ENCODE measurements at regions not wholly inside any gene's neighbourhood (a gene's known extent, or its start where the extent isn't known, plus 50 kb on each side); places are given as distances from the start of the nearest gene placed in this dataset.
A peak's percentile ranks its signal among the peaks of the same experiment; 100 is the strongest.
"Not testable (repeated sequence)": the region's sequence is repeated elsewhere in the genome, so short reads cannot be mapped to it uniquely, and the experiment has no call there.

DNA sequence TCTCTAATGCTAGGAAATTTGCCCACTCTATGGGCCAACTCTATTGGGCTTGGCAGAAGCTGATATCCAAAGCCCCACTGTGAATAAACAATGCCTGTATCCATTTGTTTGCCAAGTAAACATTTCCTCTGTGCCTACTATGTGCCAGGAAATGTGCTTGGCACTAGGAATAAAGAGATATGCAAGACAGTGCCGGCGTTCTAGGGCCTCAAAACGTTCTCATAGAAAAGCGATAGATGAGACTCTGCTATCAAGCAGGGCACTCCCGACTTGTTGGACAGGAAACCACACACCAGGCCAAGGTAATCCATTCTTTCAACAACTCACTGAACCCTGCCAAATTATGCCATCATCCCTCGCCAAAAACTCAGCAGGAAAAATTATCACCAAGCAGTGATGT lies 196.7 kb downstream of the IPMK start:
- no peak for DNase-seq (ENCODE audit: low spot score in 2 of 2)
- no peak for FAIRE-seq

DNA sequence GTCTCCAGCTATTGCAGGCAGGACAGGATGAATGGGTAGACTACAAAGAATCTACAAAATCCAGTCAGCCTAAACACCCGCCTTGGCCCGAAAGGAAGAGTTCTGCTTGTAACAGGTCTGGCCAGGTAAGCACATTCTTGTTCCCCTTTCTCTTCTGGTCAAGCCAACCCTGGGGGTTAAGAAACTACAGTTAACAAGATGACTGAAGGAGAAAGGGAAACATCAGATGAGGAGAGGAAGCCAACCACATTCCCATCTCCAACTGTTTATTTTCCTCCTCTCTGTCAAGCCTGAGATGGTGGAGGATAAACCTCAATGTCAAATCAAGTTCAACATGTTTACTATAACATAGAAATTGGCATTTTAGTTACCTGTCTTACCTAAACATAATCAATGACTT lies 198.9 kb downstream of the IPMK start:
- no peak for FAIRE-seq
- no peak for DNase-seq (ENCODE audit: low spot score in 2 of 2)

DNA sequence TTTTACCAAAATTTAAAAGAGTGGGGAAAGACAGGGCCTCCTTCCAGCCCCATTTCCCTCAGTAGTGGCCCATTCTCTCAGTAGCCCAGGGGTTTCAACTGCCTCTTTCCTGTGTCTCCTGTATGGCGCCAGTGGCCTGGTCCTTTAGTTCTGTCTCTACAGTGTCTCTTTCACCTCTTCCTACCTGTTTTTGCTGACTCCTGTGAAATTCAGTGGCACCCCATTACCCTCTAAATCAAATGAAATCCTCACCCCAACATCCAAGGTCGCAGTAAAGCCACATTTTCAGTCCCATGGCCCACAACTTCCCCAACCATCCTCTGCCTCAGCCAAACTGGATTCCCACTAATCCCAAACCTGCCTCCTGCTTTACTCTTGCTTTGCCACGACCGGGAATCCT lies 200.7 kb downstream of the IPMK start:
- no peak for DNase-seq (ENCODE audit: low spot score in 2 of 2)
- FAIRE-seq = no peak

DNA sequence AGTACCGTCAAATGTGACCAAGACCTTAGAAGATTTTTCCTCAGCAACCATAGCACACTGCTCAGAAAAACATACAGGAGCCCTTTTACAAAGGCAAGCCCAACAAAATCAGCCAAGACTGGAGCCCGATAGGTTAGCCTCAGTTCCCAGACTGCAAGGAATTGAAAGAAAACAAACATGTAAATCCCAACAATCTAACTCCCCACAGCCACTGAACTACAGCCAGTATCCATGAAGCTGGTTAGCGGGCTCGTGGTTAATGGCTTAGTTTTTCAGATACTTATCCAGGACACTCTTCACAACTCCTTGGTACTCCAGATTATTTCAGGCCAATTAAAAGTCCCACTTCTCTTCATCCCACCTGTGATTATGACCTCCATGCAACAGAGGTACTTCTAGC lies 201.6 kb downstream of the IPMK start:
- no peak for FAIRE-seq

DNA sequence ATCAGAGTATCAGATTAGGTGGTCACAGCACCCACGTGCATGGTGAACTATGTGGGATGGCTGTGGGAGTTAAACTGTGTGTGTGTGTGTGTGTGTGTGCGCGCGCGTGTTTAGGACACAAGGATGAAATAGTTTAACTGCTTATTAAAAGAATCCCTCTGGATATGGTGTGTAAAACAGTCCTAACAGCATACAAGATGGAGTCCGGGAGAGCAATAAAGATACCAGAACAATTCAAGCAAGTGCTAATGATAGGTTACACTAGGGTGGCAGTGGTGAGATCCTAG lies 202.2 kb downstream of the IPMK start:
- no peak for DNase-seq (ENCODE audit: low spot score in 2 of 2)
- no peak for FAIRE-seq

More for the DNA sequence above, 201.6 kb downstream of the IPMK start:
- DNase-seq (ENCODE audit: low spot score in 2 of 2) = no peak

DNA sequence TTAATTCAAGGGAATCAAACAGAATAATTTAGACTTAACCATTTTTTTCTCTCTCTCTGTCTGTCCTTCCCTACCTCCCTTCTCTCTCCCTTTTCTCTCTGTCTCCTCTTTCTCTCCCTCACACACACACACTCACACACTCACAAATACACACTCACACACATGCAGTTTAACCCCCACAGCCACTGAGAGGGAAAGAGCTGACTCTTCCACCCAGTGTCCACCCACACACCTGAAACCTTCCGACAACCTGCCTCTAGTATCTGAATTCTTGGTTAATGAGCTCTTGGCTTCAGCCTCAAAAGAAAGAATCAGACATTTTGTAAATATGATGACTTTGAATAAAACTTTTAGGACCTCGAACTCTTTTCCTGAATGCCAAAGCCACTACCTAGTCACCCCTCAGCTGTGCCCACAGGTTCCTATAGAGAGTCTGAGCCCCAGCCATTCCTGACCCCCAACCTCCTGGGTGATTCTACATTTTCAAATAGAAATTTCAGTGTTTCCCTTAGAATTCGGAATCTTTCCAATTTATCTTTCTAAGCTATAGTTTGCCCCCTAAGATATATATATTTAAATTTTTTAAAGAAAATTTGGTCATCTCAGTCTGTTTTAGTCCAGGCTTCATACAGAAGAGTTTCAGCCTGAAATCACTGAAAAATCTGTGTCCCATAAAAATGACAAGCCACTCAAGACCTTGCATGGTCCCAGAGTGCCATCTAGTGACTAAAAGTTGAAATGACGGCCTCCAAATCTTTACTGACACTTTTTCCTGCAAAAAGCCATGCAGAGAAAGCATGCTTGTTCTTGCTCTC lies 202.8 kb downstream of the IPMK start:
- DNase-seq (ENCODE audit: low spot score in 2 of 2) (peak; percentile 18 to 32), FAIRE-seq (peak; percentile 82)

DNA sequence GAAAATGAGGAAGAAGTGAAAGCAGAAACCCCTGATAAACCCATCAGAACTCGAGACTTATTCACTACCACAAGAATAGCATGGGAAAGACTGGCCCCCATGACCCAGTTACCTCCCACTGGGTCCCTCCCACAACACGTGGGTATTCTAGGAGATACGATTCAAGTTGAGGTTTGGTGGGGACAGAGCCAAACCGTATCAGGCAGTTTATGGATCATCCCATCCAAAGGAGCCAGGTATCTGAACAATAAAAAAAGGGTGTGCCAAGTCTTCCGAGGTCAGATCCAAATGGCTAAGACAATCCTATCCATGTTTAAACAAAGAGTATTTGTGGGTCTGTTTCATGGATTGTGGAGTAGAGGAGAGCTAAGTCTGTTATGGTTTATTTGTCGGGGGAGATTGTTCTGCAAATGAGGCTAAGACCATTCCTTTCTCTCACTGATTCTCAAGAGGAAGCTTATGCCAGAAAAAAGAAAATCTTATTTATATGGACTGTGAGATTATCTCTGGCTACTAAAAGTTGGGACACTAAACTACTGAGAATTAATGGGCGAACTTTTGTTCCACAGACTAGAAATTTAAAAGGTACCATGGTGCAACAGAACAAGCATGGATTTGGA lies 203.7 kb downstream of the IPMK start:
- no peak for DNase-seq (ENCODE audit: low spot score in 2 of 2)
- no peak for FAIRE-seq

DNA sequence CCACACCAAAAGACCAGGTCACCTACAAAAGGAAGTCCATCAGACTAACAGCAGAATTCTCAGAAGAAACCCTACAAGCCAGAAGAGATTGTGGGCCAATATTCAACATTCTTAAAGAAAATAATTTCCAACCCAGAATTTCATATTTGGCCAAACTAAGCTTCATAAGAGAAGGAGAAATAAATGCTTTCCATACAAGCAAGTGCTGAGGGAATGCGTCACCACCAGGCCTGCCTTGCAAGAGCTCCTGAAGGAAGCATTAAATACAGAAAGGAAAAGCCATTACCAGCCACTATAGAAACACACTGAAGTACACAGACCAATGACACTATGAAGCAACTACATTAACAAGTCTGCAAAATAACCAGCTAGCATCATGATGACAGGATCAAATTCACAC lies 209.0 kb downstream of the IPMK start:
- not testable (repeated sequence) for FAIRE-seq

DNA sequence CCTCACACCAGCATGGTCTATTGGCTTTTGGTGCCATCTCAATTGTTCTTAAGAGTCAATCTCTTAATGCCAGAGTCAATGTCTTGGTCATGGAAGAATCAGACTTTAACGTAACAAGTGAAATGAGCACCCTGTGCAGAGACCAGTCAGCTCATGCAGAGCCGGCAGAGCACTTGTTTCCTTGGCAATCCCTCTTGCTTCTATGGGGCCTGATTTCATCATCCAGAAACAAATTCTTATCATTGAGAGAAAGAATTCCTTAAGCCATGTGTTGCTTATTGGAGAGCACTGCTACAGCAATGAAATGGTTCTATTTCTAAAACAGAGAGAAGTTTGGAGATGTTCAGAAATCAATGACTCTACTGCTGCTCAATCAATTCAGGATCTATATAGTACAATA lies 212.8 kb downstream of the IPMK start:
- FAIRE-seq = no peak

More for the DNA sequence above, 209.0 kb downstream of the IPMK start:
- DNase-seq (ENCODE audit: low spot score in 2 of 2) = not testable (repeated sequence)

DNA sequence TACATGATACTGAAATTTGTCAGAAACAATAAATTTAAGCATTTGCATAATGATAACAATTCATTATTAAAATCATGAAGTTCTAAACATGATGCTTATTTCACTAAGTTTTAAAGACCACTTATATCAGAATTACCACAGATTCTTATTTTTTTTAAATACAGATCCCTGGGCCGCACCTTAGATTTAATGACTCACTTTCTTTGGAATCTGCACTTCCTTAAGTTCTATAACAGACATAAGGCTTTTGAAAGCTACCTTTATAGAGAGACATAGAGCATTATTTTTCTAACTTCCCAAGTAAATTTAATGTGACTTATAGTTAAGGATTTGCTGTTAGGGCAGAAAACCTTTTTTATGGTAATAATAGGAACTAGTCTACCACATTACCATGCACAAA lies 214.9 kb downstream of the IPMK start:
- DNase-seq (ENCODE audit: low spot score in 2 of 2) = no peak
- FAIRE-seq = no peak

More for the DNA sequence above, 212.8 kb downstream of the IPMK start:
- no peak for DNase-seq (ENCODE audit: low spot score in 2 of 2)

DNA sequence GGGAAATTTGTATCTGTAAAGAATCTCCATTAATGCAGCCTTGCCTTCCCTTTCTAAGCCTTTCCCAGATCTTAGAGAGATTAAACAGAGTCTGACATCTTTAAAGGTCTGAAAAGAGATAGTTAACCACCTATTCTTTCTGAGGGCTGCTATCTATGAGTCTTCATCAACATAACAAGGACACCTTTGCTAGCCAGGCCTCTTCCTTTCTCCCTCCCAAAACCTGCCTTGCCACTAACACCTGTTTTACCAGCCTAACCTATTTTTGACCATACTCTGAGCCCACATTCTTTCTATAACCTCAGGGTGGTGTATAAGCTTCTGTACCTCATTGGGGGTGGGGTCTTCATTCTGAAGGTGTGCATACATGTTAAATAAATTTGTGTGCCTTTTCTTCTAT lies 217.1 kb downstream of the IPMK start:
- DNase-seq (ENCODE audit: low spot score in 2 of 2) (no peak), FAIRE-seq (no peak)

DNA sequence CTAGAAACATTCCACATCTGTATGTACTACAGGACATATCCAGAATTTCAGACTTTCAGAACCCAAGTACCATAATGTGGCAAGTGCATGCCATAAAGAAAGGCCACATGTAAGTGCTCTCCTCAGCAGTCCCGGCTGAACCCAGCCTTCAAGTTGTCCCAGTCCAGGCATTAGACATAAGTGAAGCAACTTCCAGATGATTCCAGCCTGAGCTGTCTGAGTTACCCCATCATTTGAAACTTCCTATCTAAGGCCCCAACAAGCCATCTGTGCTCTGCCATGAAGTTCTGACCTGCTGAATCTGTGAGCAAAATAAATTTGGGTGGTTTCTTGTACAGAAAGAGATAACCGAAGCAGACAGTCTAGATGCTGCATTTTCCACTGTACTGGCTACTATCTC lies 218.8 kb downstream of the IPMK start:
- no peak for DNase-seq (ENCODE audit: low spot score in 2 of 2)
- no peak for FAIRE-seq

DNA sequence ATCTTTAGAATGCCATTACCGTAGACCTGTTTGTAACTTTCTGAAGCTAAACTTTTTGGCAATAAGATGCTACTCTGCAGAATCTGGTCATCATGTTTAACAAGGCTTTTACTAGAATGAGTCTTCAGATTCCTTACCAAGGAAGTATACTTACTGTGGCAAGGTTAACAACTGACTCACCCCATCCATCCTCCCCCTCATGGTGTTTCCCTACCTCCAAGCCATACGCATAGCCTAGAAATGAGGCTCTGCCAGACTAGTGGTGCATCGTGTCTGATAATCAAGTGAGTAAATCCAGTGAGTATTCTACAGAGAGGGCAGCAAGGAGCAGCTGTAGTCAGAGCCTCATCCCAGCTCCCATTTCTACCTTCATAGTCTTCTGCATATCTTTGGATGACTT lies 223.6 kb downstream of the IPMK start:
- FAIRE-seq = no peak
- no peak for DNase-seq (ENCODE audit: low spot score in 2 of 2)

DNA sequence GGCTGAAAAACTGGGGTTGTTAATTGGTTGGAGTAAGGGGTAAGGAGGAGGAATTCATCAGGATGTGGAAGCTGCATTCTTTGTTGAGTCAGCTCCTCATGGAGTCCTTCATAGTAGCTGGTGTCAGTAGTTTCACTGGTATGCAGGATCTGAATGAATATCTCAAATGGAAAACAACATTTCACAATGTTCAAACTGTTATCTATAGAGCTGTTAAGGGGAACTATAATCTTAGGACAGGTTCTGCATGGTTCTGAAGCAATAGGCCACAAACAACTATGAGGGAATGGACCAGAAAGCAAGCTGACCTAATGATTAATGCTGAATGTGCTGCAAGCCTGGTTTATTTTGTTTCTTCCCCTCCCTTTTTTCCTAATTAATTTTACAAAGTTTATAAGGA lies 225.8 kb downstream of the IPMK start:
- FAIRE-seq = no peak
- DNase-seq (ENCODE audit: low spot score in 2 of 2) = no peak

DNA sequence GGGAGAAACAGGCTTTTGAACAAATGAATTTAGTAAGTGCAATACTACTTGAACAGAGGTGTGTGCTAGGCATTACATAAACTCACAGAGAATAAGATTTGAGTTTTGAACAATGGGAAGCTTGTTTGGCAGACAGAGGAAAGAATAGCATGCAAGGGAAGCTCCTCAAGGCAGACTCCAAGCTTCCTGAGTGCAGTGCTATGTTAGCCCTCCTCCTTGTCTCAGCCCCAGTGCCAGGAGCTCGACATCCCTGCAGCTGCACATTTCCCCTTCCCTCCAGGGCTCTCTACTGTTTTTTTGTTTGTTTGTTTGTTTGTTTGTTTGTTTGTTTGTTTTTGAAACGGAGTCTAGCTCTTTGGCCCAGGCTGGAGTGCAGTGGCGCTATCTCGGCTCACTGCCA lies 237.5 kb downstream of the IPMK start:
- DNase-seq (ENCODE audit: low spot score in 2 of 2) (no peak), FAIRE-seq (no peak)

DNA sequence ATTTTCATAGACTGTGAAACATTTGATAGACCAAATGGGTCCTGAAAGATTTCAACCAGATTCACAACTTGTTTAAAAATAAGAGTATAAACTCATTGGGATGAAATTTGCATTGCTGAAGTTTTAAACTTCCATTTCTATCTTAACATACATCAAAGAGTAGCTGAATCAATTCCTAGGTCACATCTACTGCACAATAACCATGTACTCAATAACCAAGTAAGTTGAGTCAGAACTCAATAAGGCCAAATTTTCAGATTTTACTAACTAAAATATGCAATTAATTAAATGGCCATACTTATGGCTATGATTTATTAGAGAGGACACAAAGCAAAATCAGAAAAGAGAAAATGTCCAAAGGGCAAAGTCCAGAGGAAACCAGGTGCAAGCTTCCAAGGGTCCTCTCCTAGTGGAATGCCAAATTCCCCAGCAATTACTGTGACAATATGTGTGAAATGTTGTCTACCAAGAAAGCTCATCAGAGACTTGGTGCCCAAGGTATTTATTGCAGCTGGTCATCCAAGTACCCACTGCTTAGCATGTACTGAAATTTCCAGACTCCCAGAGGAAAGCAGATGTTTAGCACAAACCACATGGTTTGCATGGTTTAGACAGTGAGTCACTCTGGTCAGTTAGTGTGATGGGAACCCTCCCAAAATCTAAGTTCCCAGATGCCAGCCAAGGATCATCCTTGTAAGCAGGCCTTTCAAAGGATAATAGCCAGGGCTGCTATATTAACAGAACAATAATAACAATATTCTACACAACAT lies 238.9 kb downstream of the IPMK start:
- FAIRE-seq = no peak
- no peak for DNase-seq (ENCODE audit: low spot score in 2 of 2)

DNA sequence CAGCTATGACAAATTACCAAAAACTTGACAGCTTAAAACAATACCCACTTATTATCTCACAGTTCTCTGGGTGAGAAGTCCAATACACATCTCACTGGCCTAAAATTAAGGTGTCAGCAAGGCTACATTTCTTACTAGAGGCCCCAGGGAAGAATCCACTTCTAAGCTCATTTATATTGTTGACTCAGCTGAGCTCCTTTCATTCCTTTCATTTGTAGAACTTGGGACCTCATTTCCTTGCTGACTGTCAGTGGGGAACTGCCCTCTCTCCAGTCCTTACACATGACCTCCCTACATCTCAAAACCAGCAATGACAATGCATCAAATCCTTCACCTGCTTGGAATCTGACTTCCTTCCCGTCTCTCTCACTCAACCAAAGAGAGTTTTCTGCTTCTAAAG lies 240.3 kb downstream of the IPMK start:
- FAIRE-seq (no peak), DNase-seq (ENCODE audit: low spot score in 2 of 2) (no peak)

DNA sequence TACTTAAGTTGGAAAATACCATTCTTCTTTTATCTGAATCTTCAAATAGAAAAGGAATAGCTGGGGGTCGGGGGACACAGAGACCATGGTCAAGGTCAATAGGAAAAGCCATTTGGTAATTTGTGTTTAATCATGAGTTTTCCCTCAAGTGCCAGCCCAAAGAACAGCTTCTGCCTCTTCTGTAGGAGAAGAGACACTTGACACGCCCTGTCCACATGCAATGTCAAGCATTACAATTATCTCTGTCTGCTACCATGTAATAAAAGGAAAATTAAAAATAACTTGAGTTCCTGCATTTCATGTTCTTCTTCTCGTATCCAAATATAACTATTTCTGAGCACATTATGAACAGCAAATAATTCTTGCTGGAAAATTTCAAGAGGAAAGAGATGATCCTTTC lies 241.7 kb downstream of the IPMK start:
- FAIRE-seq (no peak), DNase-seq (ENCODE audit: low spot score in 2 of 2) (no peak)

DNA sequence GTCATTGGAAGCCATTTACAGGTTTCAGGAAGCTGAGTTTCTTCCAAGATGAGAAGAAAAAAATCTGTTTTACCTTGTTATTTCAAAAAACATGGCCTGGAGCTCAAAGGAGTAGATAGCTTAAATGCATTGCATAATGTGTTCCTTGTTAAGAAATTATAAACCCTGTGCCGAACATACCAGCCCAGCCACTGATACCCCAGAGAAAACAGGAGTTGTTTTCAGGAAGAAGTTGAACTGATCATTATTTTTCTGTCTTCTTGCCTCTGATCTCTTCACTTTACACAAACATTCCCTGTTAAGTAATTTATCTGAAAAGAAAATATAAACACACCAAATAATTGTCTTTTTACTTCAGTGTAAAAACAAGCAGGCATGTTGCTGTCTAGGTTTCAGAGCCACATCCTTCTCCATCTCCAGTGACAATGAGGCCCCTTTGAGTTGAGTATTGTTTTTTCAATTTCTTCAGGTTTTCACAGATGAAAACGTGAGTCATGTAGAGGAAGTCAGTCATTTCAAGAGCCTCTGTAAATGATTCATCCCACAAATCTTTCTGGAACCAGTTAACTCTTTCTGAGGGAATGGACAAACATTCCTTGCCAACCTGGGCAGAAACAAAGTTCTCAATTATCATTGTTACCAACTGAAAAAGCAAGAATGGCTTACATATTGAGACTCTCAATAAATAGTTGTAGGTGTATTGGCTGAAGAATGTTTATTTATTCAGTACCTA lies 244.2 kb downstream of the IPMK start:
- DNase-seq (ENCODE audit: low spot score in 2 of 2) (no peak), FAIRE-seq (no peak)

DNA sequence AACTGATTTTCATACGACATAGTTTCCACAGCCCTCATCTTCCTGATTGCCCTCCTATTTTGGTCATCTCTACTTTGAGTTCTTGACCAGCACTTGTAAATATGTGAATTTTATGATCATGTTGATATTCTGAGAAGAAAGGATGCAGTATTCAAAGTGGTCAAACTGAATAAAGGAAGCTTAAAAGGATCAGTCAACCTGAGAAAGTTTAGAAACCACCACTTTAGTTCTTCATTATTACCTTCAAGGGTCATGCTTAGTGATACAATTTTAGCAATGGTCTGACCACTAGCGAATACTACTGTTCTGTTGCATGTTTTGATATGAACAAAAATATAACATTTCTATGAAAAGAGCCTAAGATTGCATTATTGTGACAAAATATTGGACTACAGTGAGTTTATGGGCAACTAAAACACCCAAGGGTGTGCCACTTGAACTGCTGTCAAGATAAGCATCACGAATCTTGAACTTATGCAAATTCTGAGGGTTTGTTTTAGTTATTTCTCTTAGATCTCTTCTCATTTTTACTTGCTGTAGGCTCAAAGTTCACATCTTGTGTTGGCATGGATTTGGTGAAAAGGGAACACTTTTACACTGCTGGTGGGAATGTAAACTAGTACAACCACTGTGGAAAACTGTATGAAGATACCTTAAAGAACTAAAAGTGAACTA lies 247.7 kb downstream of the IPMK start:
- no peak for DNase-seq (ENCODE audit: low spot score in 2 of 2)
- FAIRE-seq = no peak
